GM18868 (cell line): ENCODE measurements at regions not wholly inside any gene's neighbourhood (a gene's known extent, or its start where the extent isn't known, plus 50 kb on each side); places are given as distances from the start of the nearest gene placed in this dataset.

ENCODE experiments used
- ATAC-seq: cut with Tn5 transposase; IDR thresholded peaks from one replicate; pipeline ENCODE4 v1.9.1; 2021; ENCODE audit warnings: mild to moderate bottlenecking, moderate library complexity; ENCODE audit not compliant: unreplicated experiment

GRCh38 chr7:89401099-89401498 is 605.6 kb upstream of the TEX47 start:
- ATAC-seq: no peak

DNA sequence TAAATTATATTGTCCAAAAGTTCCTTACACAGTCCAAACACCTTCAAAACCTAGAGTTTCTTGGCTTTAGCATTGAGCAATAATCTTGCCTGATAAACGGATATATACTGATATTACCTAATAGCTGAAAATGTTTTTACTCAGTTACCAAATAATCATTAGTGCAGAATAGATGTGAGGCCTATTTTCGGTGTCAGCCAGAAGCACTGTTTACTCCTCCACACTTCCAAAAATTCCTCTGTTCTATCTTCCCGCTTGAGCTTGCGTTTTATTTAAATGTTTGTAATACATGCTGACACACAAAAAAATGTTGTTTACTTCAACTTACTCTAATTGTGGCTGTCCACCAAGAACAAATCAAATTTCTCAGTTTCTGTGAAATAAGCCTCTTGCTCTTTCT is 606.2 kb upstream of the TEX47 start:
- no peak for ATAC-seq

DNA sequence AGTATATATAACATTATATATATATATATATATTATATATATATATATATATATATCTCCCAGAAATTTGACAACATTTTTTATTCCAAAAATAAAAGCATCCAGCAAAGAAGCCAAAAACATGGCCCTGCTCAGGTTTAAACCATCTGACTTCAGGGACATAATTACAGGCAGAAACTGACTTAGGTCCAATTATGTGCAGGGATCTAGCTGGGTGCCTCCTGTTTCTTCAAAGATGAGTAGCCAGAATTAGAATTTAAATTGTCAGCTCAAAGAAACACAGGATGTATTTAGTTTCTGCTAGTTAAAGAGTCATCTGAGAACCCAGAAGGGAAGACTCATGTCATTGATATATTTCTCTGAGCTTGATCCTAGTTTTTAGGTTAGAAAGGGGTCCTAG is 656.4 kb upstream of the TEX47 start:
- no peak for ATAC-seq

DNA sequence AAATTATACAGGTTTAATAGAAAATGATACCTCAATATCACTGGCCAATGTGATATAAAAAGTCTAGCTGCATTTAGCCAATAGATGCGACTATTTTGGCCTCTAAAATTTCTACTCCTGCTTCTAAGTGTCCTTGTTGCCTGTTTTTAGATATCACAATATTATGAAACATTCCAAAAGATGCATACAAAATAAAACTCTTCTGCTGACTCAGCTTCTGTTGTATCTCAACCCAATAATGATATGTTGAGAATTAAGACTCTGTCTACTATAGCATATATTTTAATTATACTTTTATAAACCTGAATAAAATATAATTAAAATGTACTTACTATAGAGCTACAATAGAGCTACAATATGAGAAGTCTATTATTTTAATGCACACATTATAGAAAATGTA is 661.0 kb upstream of the TEX47 start:
- no peak for ATAC-seq

DNA sequence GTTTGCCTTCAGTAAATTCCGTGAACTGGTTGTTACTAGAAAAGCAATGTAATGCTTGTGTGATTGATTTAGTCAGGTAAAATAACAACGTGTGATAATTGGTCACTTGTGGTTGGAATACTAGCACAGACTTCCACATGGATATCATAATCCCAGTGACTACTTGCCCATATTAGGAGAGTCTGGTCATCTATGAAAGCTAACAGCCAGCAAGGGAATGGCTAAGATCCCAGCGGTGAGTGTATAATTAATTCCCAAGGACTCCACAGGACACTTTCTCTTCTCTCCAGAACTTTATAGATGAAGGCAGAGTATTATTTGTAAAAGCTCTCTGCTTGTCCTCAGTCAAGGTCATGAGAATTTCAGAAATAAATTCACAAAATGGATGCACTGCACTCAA is 662.6 kb upstream of the TEX47 start:
- no peak for ATAC-seq

DNA sequence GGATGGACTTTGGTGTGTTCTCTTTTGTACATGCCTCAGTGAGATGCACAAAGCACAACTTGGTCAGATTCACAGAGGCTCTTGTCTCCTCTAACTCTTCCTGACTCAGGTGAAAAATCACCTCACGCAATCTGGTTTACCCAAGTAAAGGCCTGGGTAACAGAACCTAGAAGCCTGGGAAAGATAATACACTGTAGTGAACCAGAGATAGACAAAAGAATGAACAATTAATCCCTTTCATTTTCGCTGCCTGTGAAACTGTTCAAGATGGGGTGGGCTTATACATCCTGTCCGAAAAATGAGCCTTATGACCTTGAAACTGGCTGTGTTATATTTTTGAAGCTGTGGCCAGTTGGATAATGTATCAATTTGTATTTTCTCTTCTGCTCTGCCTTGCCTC is 678.9 kb upstream of the TEX47 start:
- ATAC-seq: no peak

GRCh38 chr7:89477991-89478390 is 676.3 kb upstream of the STEAP1 start:
- no peak for ATAC-seq

DNA sequence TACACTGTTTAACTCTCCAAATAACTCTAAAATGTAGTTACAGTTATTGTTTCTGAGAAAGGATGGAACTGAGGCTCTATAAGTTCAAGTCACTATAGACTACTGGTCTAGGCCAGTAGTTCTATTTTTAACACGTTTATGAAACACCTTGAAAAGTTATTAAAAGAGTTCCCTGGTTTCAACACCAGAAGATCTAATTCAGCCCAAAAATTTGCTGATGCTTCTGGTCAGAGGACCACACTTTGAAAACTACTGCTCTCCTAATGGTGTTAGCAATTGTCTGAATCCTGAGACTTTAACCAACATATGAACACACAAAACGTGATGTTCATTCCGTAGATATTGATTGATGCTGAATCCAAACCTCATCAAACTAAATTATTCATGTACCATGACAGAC is 658.6 kb upstream of the STEAP1 start:
- ATAC-seq: no peak

DNA sequence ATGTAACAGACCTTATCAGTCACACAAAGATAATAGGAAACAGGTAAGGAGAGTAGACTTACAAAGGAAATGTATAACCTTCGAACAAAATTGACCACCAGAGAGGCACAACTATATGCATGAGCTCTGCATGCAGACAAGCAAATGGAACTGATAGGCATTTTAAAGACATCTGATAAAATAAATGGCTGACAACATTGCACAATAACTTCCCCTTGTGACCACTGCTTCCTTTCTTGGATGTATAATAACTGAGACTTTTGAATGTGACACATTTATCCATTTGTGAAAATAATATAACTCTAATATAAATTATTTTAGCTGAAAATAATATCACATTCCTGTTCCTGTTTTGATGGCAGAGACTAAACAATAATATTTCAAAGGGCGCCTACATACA is 654.2 kb upstream of the STEAP1 start:
- ATAC-seq: no peak

DNA sequence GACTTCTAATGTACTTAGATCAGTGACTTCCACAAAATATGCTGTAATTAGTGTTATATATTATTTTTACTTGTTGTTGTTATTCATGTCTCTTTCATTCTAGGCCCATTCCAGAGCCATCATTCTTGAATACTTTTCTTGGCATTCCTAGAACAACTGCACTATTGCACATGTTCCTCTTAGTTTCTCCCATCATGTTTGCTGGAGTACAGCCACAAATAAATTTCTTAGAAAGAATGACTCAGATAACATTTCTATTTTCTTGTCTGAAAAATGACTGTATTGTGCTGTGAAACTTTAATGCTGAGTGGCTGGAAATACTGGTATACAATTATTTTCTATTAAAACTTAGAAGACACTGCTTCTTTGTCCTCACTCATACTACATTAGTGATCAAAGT is 651.0 kb upstream of the STEAP1 start:
- ATAC-seq: no peak

GRCh38 chr7:89507034-89507433 is 647.2 kb upstream of the STEAP1 start:
- no peak for ATAC-seq

DNA sequence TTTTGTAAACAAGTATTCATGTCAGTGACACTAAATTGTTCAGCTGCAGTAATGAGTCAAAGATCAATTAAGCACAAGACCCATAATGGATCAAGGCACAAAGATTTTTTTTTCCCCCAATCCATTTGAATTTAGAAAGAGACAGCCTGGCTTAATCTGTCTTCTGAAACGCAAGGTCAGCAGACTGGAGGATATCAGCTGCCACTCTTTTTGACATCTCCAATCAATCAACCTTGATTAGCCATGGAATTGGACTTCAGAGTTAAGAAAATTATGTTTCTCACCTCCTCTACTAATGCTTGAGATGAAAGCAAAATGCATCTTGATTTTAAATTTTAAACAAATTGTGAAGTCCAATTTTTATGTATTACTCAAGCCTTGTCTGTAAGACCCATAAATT is 642.4 kb upstream of the STEAP1 start:
- ATAC-seq: no peak

- ATAC-seq: no peak
Measured at GRCh38 chr7:89514970-89515369, 639.3 kb upstream of the STEAP1 start.

GRCh38 chr7:89517815-89518214 is 636.5 kb upstream of the STEAP1 start:
- ATAC-seq: no peak

DNA sequence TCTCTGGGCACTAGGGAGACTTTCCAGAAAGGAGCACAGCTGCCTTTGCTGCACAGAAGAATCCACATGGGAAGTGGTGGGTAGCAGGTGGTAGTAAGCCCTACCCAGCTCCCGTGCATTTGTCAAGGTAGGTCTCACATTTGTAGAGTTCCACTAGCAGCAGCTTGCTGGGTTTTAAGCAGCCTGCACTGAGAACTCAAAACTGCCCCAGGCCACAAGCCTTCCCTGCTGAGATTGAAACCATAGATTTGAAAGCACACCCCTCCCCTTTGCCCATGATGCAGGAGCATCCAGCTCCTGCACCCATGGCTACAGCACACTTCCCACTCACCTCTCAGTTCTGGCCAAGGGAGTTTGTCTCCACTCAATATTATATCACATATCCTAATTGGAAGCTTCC is 604.5 kb upstream of the STEAP1 start:
- no peak for ATAC-seq

DNA sequence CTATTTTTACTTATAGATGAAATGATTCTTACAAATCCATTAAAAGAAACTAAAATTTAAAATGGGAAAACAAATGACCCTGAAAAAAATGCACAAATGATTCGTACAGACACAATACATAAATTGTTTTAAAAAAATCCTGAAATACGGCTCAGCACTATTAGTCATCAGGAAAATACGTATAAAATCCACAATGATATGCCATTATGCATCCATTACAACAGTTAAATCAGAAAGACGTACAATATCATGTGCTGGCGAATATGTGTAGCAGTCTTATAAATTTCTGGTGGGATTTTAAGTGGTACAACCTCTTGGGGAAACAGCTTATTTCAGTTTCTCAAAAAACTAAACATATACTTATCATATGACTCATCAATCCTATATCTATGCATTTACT is 600.1 kb upstream of the STEAP1 start:
- ATAC-seq: no peak

DNA sequence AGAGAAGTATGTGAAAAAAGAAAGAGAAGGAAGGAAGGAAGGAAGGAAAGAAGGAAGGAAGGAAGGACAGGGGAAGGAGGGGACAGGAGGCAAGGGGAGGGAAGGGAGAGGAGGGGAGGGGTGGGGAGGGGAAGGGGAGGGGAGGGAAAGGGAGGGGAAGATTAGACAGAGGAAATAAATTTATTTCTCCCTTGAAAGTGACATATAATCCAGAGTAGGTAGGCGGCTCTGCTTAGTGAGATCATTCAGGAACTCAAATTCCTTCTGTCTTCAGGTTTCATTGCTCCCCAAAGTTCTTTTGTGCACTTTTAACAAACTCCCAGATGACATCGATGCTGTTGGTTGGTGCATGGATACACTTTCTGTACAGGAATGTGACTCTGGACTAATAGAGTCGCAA is 594.7 kb upstream of the STEAP1 start:
- no peak for ATAC-seq

- ATAC-seq: no peak
Measured at GRCh38 chr7:89563597-89563996, 590.7 kb upstream of the STEAP1 start.

GRCh38 chr7:89584896-89585295 is 569.4 kb upstream of the STEAP1 start:
- no peak for ATAC-seq

- no peak for ATAC-seq
Measured at GRCh38 chr7:89593125-89593524, 561.1 kb upstream of the STEAP1 start.

DNA sequence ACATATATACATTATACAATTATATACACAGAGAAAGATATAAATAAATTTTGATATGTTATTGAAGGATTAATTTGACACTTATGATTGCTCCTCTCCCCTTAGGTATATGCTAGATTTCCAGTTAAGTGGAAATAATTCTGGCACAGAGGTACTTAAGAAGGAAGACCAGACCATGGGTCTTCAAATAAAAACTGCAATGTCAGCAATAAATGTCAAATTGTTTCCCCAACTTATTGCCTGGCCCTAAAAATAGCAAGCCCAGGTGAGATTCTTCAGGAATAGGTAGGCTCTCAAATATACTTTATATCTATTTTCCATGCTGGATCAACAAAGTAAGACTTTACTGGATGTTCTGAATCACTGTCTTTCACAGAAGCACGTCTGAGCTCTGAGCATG is 551.3 kb upstream of the STEAP1 start:
- ATAC-seq: no peak

- ATAC-seq: no peak
Measured at GRCh38 chr7:89605362-89605761, 548.9 kb upstream of the STEAP1 start.

DNA sequence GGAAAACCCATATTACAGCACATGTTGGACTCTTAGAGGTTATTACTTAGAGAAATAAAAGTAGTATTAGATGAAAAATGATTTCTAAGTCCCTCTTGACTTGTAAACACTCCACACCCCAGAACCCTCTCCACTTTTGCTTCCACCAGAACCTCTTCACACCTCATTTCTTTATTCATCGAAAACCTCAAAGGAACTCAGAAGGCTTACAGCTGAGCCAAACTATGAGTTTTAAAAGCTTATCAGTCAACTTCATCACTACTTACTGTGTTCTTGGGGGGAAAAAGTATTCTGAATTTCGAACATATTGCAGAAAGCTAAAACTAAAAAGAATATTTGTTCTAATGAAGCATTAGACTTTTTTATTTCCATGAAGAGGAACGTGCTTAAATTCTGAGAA is 547.8 kb upstream of the STEAP1 start:
- no peak for ATAC-seq

GRCh38 chr7:89607792-89608191 is 546.5 kb upstream of the STEAP1 start:
- ATAC-seq: no peak
